ENCODE measurements at regions not wholly inside any gene's neighbourhood (a gene's known extent, or its start where the extent isn't known, plus 50 kb on each side); places are given as distances from the start of the nearest gene placed in this dataset.

- no peak for DNase-seq
Observed at GRCh38 chr2:861655-862354, 88.8 kb upstream of the SNTG2 start.

GRCh38 chr2:860259-860855 lies 90.3 kb upstream of the SNTG2 start:
- Histone ChIP-seq H3K4me1 (no peaks in the 10 kb centered on the region), H3K36me3 (ENCODE audit: low read depth, missing control alignments) (no peaks in the 10 kb centered on the region), H3K27ac (no peak overlapping the region), H3K4me3 (no peak overlapping the region), H3K27me3 (no peaks in the 10 kb centered on the region), H3K9me3 (no peaks in the 10 kb centered on the region)
- TF ChIP-seq POLR2A (IDR thresholded peaks at IDR 0.05) (no peak), CTCF (IDR thresholded peaks at IDR 0.05) (no peak)
- no peak for DNase-seq
- 71 to 80% methylated on average over 10 to 14 of the region's 14 CpGs for WGBS, 2 donors
- intact Hi-C loops (cut with DNase I; ENCODE audit: low total_unique reads): no loop called here

More at GRCh38 chr2:861655-862354, 88.8 kb upstream of the SNTG2 start:
- no peaks in the 10 kb centered on the region for H3K27me3 ChIP-seq
- TF ChIP-seq POLR2A (IDR thresholded peaks at IDR 0.05): no peak
- TF ChIP-seq CTCF (IDR thresholded peaks at IDR 0.05): no peak
- H3K4me3 ChIP-seq: no peak overlapping the region
- no peaks in the 10 kb centered on the region for H3K36me3 ChIP-seq (ENCODE audit: low read depth, missing control alignments)
- no peaks in the 10 kb centered on the region for H3K9me3 ChIP-seq
- H3K27ac ChIP-seq: no peak overlapping the region
- no peaks in the 10 kb centered on the region for H3K4me1 ChIP-seq
- intact Hi-C loops (cut with DNase I; ENCODE audit: low total_unique reads): no loop called here
- 47 to 48% methylated on average over 21 to 24 of the region's 24 CpGs for WGBS, 2 donors

GRCh38 chr2:858646-859045 lies 92.0 kb upstream of the SNTG2 start:
- H3K27ac ChIP-seq: no peak overlapping the region
- no peaks in the 10 kb centered on the region for H3K36me3 ChIP-seq (ENCODE audit: low read depth, missing control alignments)
- TF ChIP-seq CTCF (IDR thresholded peaks at IDR 0.05): no peak
- no peak for TF ChIP-seq POLR2A (IDR thresholded peaks at IDR 0.05)
- no peaks in the 10 kb centered on the region for H3K9me3 ChIP-seq
- H3K4me1 ChIP-seq: no peaks in the 10 kb centered on the region
- intact Hi-C loops (cut with DNase I; ENCODE audit: low total_unique reads): no loop called here
- H3K27me3 ChIP-seq: no peaks in the 10 kb centered on the region
- H3K4me3 ChIP-seq: no peak overlapping the region
- no peak for DNase-seq
- 94 to 95% methylated on average over 7 of the region's 7 CpGs for whole genome bisulfite sequencing, 2 donors

GRCh38 chr2:857937-858336 lies 92.7 kb upstream of the SNTG2 start:
- whole genome bisulfite sequencing, 2 donors: 73 to 77% methylated on average over 6 of the region's 6 CpGs
- intact Hi-C loops (cut with DNase I; ENCODE audit: low total_unique reads): no loop called here

More at GRCh38 chr2:857937-858336, 92.7 kb upstream of the SNTG2 start:
- H3K9me3 ChIP-seq: no peaks in the 10 kb centered on the region
- no peaks in the 10 kb centered on the region for H3K4me1 ChIP-seq
- H3K27me3 ChIP-seq: no peaks in the 10 kb centered on the region
- H3K36me3 ChIP-seq (ENCODE audit: low read depth, missing control alignments): no peaks in the 10 kb centered on the region
- H3K4me3 ChIP-seq: no peak overlapping the region
- TF ChIP-seq CTCF (IDR thresholded peaks at IDR 0.05) (no peak), POLR2A (IDR thresholded peaks at IDR 0.05) (no peak)
- no peak overlapping the region for H3K27ac ChIP-seq
- DNase-seq: no peak
